IMR-90 (cell line): ENCODE measurements at regions not wholly inside any gene's neighbourhood (a gene's known extent, or its start where the extent isn't known, plus 50 kb on each side); places are given as distances from the start of the nearest gene placed in this dataset.

Experiments used
- BHLHE40 ChIP-seq: fragments of 150-350 bp; IDR thresholded peaks from 2 replicates; pipeline ENCODE4 v1.6.1; 2016; ENCODE audit warnings: mild to moderate bottlenecking, low read depth, low read length
- CEBPB ChIP-seq: IDR thresholded peaks from 2 replicates; pipeline ENCODE4 v1.6.1; 2012; ENCODE audit warnings: low read depth, low read length, improper control_type of control experiment
- CHD1 ChIP-seq: IDR thresholded peaks from 2 replicates; pipeline ENCODE4 v1.6.1; 2012; ENCODE audit warnings: low read depth, low read length, improper control_type of control experiment
- MAZ ChIP-seq: IDR thresholded peaks from 2 replicates; pipeline ENCODE4 v1.6.1; 2012; ENCODE audit warnings: low read depth, mild to moderate bottlenecking, low read length, improper control_type of control experiment, moderate library complexity, borderline replicate concordance
- MXI1 ChIP-seq: IDR thresholded peaks from 2 replicates; pipeline ENCODE4 v1.6.1; 2012; ENCODE audit warnings: low read depth, mild to moderate bottlenecking, low read length, moderate library complexity, borderline replicate concordance
- POLR2A ChIP-seq: IDR thresholded peaks from 2 replicates; pipeline ENCODE4 v1.6.1; 2012; ENCODE audit warnings: mild to moderate bottlenecking, low read depth, low read length
- RAD21 ChIP-seq: IDR thresholded peaks from 2 replicates; pipeline ENCODE4 v1.6.1; 2012; ENCODE audit warnings: low read length, improper control_type of control experiment
- RCOR1 ChIP-seq: IDR thresholded peaks from 2 replicates; pipeline ENCODE4 v1.6.1; 2012; ENCODE audit warnings: mild to moderate bottlenecking, low read length, improper control_type of control experiment; ENCODE audit not compliant: insufficient replicate concordance
- SMC3 ChIP-seq: fragments of 150-350 bp; IDR thresholded peaks from 2 replicates; pipeline ENCODE4 v1.6.1; 2016; ENCODE audit warnings: low read depth, mild to moderate bottlenecking, antibody characterized with exemption, low read length, moderate library complexity
- TF ChIP-seq, protein P1 (sequence below): conservative IDR thresholded peaks from 2 replicates; pipeline ENCODE4 v1.5.1; 2012; ENCODE audit warnings: mild to moderate bottlenecking, low read depth, low read length, improper control_type of control experiment
- TF ChIP-seq, protein P2 (sequence below): fragments of 150-350 bp; IDR thresholded peaks from 2 replicates; pipeline ENCODE4 v1.6.1; 2017; ENCODE audit warnings: mild to moderate bottlenecking, antibody characterized with exemption, low read length, low read depth

DNA sequence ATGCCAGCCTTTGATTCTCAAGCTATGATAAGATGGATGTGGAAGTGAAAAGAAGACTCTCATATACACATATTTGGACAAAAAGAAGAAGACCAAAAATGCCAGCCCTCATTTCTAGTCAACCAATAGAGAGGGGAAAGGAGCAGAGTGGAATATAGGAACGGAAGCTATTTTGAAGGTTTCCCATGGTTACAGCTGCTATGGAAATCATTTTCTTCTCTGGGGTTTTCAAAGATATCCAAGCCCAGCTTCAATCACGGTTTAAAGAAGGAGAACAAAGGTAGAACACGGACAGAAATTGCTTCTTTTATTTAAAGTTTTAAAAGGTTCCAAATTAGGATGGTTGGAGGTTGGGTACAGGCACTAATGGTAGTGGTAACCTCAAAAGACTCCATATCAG, 181.0 kb upstream of the PRICKLE2 start:
- TF ChIP-seq RCOR1: no peak
- TF ChIP-seq, protein P1, sequence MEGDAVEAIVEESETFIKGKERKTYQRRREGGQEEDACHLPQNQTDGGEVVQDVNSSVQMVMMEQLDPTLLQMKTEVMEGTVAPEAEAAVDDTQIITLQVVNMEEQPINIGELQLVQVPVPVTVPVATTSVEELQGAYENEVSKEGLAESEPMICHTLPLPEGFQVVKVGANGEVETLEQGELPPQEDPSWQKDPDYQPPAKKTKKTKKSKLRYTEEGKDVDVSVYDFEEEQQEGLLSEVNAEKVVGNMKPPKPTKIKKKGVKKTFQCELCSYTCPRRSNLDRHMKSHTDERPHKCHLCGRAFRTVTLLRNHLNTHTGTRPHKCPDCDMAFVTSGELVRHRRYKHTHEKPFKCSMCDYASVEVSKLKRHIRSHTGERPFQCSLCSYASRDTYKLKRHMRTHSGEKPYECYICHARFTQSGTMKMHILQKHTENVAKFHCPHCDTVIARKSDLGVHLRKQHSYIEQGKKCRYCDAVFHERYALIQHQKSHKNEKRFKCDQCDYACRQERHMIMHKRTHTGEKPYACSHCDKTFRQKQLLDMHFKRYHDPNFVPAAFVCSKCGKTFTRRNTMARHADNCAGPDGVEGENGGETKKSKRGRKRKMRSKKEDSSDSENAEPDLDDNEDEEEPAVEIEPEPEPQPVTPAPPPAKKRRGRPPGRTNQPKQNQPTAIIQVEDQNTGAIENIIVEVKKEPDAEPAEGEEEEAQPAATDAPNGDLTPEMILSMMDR: no peak
- no peak for TF ChIP-seq MXI1
- no peak for TF ChIP-seq CEBPB
- TF ChIP-seq MAZ: no peak
- TF ChIP-seq, protein P2, sequence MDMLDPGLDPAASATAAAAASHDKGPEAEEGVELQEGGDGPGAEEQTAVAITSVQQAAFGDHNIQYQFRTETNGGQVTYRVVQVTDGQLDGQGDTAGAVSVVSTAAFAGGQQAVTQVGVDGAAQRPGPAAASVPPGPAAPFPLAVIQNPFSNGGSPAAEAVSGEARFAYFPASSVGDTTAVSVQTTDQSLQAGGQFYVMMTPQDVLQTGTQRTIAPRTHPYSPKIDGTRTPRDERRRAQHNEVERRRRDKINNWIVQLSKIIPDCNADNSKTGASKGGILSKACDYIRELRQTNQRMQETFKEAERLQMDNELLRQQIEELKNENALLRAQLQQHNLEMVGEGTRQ: no peak
- no peak for TF ChIP-seq SMC3
- no peak for TF ChIP-seq POLR2A
- TF ChIP-seq RAD21: no peak
- no peak for TF ChIP-seq CHD1
- no peak for TF ChIP-seq BHLHE40
